Sigmoid colon (tissue), 4 donors: ENCODE measurements at regions not wholly inside any gene's neighbourhood (a gene's known extent, or its start where the extent isn't known, plus 50 kb on each side); places are given as distances from the start of the nearest gene placed in this dataset.

Experiments
- CTCF ChIP-seq, 4 experiments: fragments of 450-650 bp in 3 of 4; fragments of 200-600 bp in 1 of 4; IDR thresholded peaks; one replicate each; pipeline ENCODE4 v1.5.1; 2016 to 2019; ENCODE audit warnings: antibody characterized with exemption in 4 of 4, mild to moderate bottlenecking in 3 of 4, moderate library complexity in 2 of 4
- POLR2A ChIP-seq, 2 donors: fragments of 450-650 bp; IDR thresholded peaks; one replicate each; pipeline ENCODE4 v1.6.1; 2016; ENCODE audit warnings: antibody characterized with exemption in 2 of 2, mild to moderate bottlenecking in 2 of 2, moderate library complexity in 2 of 2
- POLR2AphosphoS5 ChIP-seq, 4 donors: sonication (generic); formaldehyde crosslinking; IDR thresholded peaks; one replicate each; pipeline ENCODE4 v1.6.1; 2017; ENCODE audit warnings: antibody characterized with exemption in 4 of 4

GRCh38 chr2:120836281-120836680 is 100.6 kb downstream of the GLI2 start:
- no peak for TF ChIP-seq CTCF (IDR thresholded peaks at IDR 0.05)
- TF ChIP-seq POLR2A (IDR thresholded peaks at IDR 0.05), result no peak
- TF ChIP-seq POLR2AphosphoS5 (IDR thresholded peaks at IDR 0.05), result no peak
